Esophagus squamous epithelium (tissue), 4 donors: ENCODE measurements at regions not wholly inside any gene's neighbourhood (a gene's known extent, or its start where the extent isn't known, plus 50 kb on each side); places are given as distances from the start of the nearest gene placed in this dataset.

Source experiments
- CTCF ChIP-seq, 6 experiments: fragments of 450-650 bp in 4 of 6; fragments of 200-600 bp in 2 of 6; sonication (generic) in 2 of 6; IDR thresholded peaks; one replicate each; pipeline ENCODE4 v1.5.1; 2016 to 2019; ENCODE audit warnings: antibody characterized with exemption in 6 of 6, mild to moderate bottlenecking in 4 of 6, moderate library complexity in 4 of 6
- POLR2A ChIP-seq, 4 donors: fragments of 450-650 bp; IDR thresholded peaks; one replicate each; pipeline ENCODE4 v1.6.1; 2017; ENCODE audit warnings: antibody characterized with exemption in 4 of 4, mild to moderate bottlenecking in 4 of 4, moderate library complexity in 3 of 4

- TF ChIP-seq CTCF (IDR thresholded peaks at IDR 0.05) (no peak), POLR2A (IDR thresholded peaks at IDR 0.05) (no peak)
These were observed 100.7 kb upstream of the PRICKLE1 start for GRCh38 chr12:42690264-42690663.
